Tibial nerve (tissue), 3 donors: ENCODE measurements at regions not wholly inside any gene's neighbourhood (a gene's known extent, or its start where the extent isn't known, plus 50 kb on each side); places are given as distances from the start of the nearest gene placed in this dataset.

ENCODE experiments used
- CTCF ChIP-seq, 5 experiments: fragments of 200-600 bp in 3 of 5; fragments of 450-650 bp in 2 of 5; sonication (generic) in 3 of 5; IDR thresholded peaks; one replicate each; pipeline ENCODE4 v1.5.1; 2016 to 2019; ENCODE audit warnings: antibody characterized with exemption in 5 of 5, mild to moderate bottlenecking in 3 of 5, moderate library complexity in 2 of 5
- POLR2A ChIP-seq, 2 donors: fragments of 450-650 bp; IDR thresholded peaks; one replicate each; pipeline ENCODE4 v1.6.1; 2017; ENCODE audit warnings: antibody characterized with exemption in 2 of 2, mild to moderate bottlenecking in 2 of 2, moderate library complexity in 2 of 2

- TF ChIP-seq CTCF (IDR thresholded peaks at IDR 0.05) (no peak), POLR2A (IDR thresholded peaks at IDR 0.05) (no peak)
Observed at GRCh38 chr3:27789420-27789819, 67.3 kb upstream of the EOMES start.
